ENCODE measurements at regions not wholly inside any gene's neighbourhood (a gene's known extent, or its start where the extent isn't known, plus 50 kb on each side); places are given as distances from the start of the nearest gene placed in this dataset.

DNA sequence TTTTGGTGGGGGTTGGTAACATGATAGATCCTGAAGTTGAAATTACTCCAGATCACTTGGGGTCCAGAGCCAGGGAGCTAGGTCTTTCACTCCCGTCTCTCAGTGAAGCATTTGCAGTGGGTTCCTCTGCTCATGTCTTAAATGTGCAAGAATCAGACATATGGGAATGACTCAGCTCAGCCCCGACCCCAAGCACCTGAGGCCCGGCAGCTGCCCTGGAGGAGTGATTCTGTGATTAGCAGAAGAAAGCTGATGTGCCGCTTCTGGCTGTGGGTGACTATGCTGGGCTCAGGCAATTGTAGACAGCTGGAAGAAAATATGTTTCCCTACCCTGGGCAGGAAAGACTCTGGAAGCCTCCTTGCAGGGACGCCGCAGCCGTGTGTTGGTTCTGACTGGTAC lies 601.7 kb downstream of the NPHP4 start:
- H3K36me3 ChIP-seq (ENCODE audit: insufficient read depth, low read length), result no peaks in the 10 kb centered on the region
- H3K9me3 ChIP-seq (ENCODE audit: insufficient read depth, low read length, severe bottlenecking), result no peaks in the 10 kb centered on the region
- H3K4me2 ChIP-seq (ENCODE audit: insufficient read depth, low read length), result no peak overlapping the region
- H4K20me1 ChIP-seq (ENCODE audit: insufficient read depth, low read length), result no peaks in the 10 kb centered on the region; the same call in 1 of the 2 replicates
- peaks cover 3% of the 10 kb centered on the region; the same call in 1 of the 2 replicates for H3K4me1 ChIP-seq (ENCODE audit: insufficient read depth, low read length)
- H3K27me3 ChIP-seq (ENCODE audit: insufficient read depth, low read length, poor library complexity), result peaks cover 3% of the 10 kb centered on the region
- no peak overlapping the region for H3K9ac ChIP-seq (ENCODE audit: low read depth, low read length)
- H3K4me3 ChIP-seq (ENCODE audit: low read depth in 1 of 2, low read length in 2 of 2), result no peak overlapping the region
- TF ChIP-seq EZH2 (IDR thresholded peaks at IDR 0.05; ENCODE audit: borderline replicate concordance, low read depth, low read length, severe bottlenecking), result no peak
- TF ChIP-seq, protein P1, sequence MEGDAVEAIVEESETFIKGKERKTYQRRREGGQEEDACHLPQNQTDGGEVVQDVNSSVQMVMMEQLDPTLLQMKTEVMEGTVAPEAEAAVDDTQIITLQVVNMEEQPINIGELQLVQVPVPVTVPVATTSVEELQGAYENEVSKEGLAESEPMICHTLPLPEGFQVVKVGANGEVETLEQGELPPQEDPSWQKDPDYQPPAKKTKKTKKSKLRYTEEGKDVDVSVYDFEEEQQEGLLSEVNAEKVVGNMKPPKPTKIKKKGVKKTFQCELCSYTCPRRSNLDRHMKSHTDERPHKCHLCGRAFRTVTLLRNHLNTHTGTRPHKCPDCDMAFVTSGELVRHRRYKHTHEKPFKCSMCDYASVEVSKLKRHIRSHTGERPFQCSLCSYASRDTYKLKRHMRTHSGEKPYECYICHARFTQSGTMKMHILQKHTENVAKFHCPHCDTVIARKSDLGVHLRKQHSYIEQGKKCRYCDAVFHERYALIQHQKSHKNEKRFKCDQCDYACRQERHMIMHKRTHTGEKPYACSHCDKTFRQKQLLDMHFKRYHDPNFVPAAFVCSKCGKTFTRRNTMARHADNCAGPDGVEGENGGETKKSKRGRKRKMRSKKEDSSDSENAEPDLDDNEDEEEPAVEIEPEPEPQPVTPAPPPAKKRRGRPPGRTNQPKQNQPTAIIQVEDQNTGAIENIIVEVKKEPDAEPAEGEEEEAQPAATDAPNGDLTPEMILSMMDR (IDR thresholded peaks at IDR 0.05; ENCODE audit: borderline replicate concordance, extremely low read depth, low read length, poor library complexity, severe bottlenecking), result no peak
- DNase-seq, result no peak
- no peaks in the 10 kb centered on the region for H3K79me2 ChIP-seq (ENCODE audit: insufficient read depth, low read length)
- ATAC-seq (ENCODE audit: insufficient read depth, low read depth), result no peak
- H3K27ac ChIP-seq (ENCODE audit: low read length), result no peak overlapping the region
- no peak overlapping the region for H2AFZ ChIP-seq (ENCODE audit: low read depth, low read length)

DNA sequence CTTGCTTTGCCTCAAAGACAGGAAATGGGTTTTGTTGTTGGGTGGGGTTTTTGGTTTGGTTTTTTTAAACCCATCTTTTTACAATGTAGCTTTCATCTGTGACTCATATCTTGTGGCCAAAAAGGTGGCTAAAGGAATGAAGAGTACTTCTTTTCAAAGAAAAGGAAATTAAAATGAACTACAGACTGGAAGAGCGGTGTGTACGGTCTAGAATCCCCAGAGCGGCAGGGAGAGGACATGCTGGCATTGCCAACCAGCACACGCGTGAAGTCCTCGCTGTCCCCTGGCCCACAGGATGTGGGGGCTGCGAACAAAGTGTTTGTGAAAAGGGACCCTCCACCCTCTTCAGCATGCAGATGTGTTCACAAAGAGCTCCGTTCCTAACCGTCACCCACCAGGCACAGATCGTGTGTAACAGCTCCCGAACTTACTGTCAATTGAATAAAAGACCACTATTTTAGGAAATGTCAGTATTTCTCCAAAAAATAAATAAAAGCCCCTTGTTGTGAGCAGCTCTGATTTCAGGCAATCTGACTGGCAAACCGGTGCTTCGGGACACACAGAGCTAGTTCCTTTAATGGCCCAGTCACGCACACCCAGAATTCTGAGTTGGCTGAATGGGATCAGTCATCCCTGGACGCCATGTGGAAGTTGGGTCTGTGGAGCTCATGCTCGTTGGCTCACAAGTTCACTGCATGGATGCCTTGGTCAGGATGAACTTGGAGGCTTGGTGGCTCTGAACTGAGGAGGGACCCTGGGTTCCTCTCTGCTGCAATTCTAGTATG lies 602.9 kb downstream of the NPHP4 start:
- no peaks in the 10 kb centered on the region for H3K79me2 ChIP-seq (ENCODE audit: insufficient read depth, low read length)
- no peaks in the 10 kb centered on the region; the same call in 1 of the 2 replicates for H4K20me1 ChIP-seq (ENCODE audit: insufficient read depth, low read length)
- H3K9ac ChIP-seq (ENCODE audit: low read depth, low read length), result no peak overlapping the region
- no peak for DNase-seq
- H3K4me1 ChIP-seq (ENCODE audit: insufficient read depth, low read length), result peaks cover 3% of the 10 kb centered on the region; the same call in 1 of the 2 replicates
- peaks cover 3% of the 10 kb centered on the region for H3K27me3 ChIP-seq (ENCODE audit: insufficient read depth, low read length, poor library complexity)
- no peak overlapping the region for H3K27ac ChIP-seq (ENCODE audit: low read length)
- H2AFZ ChIP-seq (ENCODE audit: low read depth, low read length), result no peak overlapping the region
- H3K9me3 ChIP-seq (ENCODE audit: insufficient read depth, low read length, severe bottlenecking), result no peaks in the 10 kb centered on the region
- H3K4me2 ChIP-seq (ENCODE audit: insufficient read depth, low read length), result no peak overlapping the region
- no peaks in the 10 kb centered on the region for H3K36me3 ChIP-seq (ENCODE audit: insufficient read depth, low read length)
- TF ChIP-seq, protein P1 (IDR thresholded peaks at IDR 0.05; ENCODE audit: borderline replicate concordance, extremely low read depth, low read length, poor library complexity, severe bottlenecking), result no peak
- no peak for TF ChIP-seq EZH2 (IDR thresholded peaks at IDR 0.05; ENCODE audit: borderline replicate concordance, low read depth, low read length, severe bottlenecking)
- H3K4me3 ChIP-seq (ENCODE audit: low read depth in 1 of 2, low read length in 2 of 2), result no peak overlapping the region
- ATAC-seq (ENCODE audit: insufficient read depth, low read depth), result peak; percentile 59

DNA sequence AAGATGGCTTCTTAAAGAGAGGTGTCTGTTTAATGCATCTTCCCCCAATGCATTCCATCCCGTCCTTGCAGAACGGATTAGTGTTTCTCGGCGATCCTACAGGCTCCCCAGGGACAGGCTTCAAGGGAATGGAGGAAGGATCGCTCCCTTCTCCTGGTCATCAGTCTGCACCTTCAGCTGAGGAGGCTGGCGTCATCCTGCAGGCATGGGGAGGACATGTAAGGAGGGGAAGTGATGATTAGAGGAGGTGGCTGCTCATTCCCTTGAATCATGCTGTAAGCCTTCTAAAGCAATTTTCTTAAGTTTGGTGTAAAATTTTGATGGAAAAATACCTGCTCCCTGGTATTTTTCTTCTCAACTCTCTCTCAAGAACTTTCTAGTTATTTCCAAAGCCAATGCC lies 603.6 kb downstream of the NPHP4 start:
- ATAC-seq (ENCODE audit: insufficient read depth, low read depth) (no peak), DNase-seq (no peak)
- Histone ChIP-seq H3K4me3 (ENCODE audit: low read depth in 1 of 2, low read length in 2 of 2) (no peak overlapping the region), H3K9ac (ENCODE audit: low read depth, low read length) (no peak overlapping the region), H3K4me1 (ENCODE audit: insufficient read depth, low read length) (peaks cover 3% of the 10 kb centered on the region; the same call in 1 of the 2 replicates), H4K20me1 (ENCODE audit: insufficient read depth, low read length) (no peaks in the 10 kb centered on the region; the same call in 1 of the 2 replicates), H3K36me3 (ENCODE audit: insufficient read depth, low read length) (no peaks in the 10 kb centered on the region), H3K9me3 (ENCODE audit: insufficient read depth, low read length, severe bottlenecking) (no peaks in the 10 kb centered on the region), H3K27me3 (ENCODE audit: insufficient read depth, low read length, poor library complexity) (peaks cover 3% of the 10 kb centered on the region), H2AFZ (ENCODE audit: low read depth, low read length) (no peak overlapping the region), H3K4me2 (ENCODE audit: insufficient read depth, low read length) (no peak overlapping the region), H3K79me2 (ENCODE audit: insufficient read depth, low read length) (no peaks in the 10 kb centered on the region), H3K27ac (ENCODE audit: low read length) (no peak overlapping the region)
- TF ChIP-seq, protein P1 (IDR thresholded peaks at IDR 0.05; ENCODE audit: borderline replicate concordance, extremely low read depth, low read length, poor library complexity, severe bottlenecking), result no peak
- TF ChIP-seq EZH2 (IDR thresholded peaks at IDR 0.05; ENCODE audit: borderline replicate concordance, low read depth, low read length, severe bottlenecking), result no peak
